ENCODE measurements at regions not wholly inside any gene's neighbourhood (a gene's known extent, or its start where the extent isn't known, plus 50 kb on each side); places are given as distances from the start of the nearest gene placed in this dataset.

DNA sequence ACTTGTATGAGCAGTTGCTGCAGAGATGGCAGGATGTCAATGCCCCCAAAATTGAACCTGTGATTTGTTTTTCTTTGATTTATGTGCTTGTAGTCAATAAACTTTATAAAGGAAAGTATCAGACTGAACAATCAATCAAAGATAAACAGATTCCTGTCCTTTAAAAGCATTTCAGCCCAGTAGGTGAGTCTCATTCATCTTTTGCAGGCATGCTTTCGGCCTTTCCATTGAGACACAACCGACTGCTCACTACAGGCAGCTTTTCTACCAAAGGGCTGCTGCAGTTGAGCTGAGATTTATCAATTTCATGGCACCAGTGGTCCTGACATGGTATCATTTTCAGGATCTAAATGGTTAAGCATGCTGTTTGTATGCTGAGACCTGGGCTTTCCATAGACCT lies 513.6 kb upstream of the PTBP2 start:
- TF ChIP-seq, protein P1, sequence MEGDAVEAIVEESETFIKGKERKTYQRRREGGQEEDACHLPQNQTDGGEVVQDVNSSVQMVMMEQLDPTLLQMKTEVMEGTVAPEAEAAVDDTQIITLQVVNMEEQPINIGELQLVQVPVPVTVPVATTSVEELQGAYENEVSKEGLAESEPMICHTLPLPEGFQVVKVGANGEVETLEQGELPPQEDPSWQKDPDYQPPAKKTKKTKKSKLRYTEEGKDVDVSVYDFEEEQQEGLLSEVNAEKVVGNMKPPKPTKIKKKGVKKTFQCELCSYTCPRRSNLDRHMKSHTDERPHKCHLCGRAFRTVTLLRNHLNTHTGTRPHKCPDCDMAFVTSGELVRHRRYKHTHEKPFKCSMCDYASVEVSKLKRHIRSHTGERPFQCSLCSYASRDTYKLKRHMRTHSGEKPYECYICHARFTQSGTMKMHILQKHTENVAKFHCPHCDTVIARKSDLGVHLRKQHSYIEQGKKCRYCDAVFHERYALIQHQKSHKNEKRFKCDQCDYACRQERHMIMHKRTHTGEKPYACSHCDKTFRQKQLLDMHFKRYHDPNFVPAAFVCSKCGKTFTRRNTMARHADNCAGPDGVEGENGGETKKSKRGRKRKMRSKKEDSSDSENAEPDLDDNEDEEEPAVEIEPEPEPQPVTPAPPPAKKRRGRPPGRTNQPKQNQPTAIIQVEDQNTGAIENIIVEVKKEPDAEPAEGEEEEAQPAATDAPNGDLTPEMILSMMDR (IDR thresholded peaks at IDR 0.05; ENCODE audit: low read depth, low read length): no peak
- no peak for TF ChIP-seq EZH2phosphoT487 (IDR thresholded peaks at IDR 0.05; ENCODE audit: low read depth)
